ENCODE measurements at regions not wholly inside any gene's neighbourhood (a gene's known extent, or its start where the extent isn't known, plus 50 kb on each side); places are given as distances from the start of the nearest gene placed in this dataset.
"Not testable (repeated sequence)": the region's sequence is repeated elsewhere in the genome, so short reads cannot be mapped to it uniquely, and the experiment has no call there.

DNA sequence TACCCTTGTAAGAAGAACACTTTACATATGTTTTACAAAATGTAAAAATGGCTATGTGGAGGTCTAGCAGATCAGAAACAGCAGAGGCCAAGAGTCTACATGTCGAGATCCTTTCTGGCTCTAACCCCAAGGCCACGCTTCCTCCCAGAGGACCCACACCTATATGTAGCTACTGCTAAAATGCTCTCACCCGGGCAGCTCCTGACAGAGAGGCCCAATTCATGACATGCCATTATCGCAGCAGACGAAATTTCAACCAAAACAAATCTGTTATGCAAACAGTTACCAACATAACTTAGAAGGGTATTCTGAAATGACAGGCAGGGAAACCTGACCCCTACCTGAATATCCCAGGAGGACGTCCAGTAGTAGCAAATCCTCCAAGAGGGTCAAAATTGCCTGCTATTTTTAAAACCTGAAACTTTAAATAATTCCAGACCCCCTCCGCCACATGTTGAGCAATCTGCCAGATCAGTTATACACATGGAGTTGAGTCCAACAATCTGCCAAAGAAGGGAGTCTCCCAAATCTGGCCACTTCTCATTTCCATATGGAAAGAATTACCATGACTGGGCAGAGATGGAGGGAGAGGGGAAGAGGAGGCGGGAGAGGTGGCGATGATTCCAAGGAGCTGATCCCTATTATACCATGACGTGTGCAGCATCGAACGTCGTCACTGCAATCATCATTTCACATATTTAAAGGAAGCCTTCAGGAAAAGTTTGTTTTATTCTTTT, 192.9 kb upstream of the TBL1X start:
- DNase-seq, result no peak

DNA sequence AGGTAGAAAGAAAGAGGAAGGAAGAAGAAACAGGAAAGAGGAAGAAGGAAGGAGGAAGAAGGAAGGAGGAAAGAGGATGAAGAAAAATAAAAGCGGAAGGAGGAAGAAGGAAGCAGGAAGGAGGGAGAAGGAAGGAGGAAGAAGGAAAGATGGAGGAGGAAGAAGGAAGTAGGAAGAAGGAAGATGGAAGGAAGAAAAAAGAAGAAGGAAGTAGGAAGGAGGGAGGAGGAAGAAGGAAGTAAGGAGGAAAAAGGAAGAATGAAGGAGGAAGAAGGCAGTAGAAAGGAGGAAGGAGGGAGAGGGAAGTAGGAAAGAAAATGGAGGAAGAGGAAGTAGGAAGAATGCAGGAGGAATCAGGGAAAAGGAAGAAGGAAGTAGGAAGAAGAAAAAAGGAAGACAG, 191.1 kb upstream of the TBL1X start:
- DNase-seq, result no peak

DNA sequence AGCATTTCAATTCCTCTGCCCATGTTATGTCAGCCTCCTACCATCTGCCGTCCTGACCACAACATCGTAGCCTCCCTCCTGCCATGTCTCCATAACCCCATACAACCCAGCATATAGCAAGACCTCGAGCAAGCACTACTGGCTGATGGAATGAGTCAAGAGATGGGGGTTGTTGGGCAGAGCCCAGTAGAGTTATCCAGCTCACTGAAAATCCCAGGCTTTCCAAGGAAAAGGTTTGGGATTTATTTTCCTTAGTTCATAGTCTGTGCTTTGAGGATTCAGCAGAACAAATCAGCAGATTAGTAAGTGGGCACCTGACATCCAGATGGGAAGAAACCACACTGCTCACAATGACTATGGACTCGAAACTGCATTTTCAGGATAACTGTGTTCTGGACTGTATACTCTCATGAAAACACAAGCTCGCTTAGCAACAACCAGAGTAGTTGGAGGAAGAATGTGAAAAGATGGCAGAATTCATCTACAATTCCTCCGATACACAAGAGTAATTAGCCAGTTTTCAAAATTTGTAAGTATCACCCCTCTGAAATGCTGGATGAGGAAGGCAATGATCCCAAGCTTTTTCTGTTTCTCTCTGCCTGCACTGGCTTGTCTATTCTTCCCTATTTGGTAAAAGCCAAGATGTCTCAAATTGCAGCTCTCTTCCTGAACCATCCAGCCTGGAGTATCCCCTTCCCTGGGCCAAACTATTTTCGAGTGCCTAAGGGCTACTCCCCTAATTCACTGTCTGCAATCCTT, 186.2 kb upstream of the TBL1X start:
- no peak for DNase-seq

DNA sequence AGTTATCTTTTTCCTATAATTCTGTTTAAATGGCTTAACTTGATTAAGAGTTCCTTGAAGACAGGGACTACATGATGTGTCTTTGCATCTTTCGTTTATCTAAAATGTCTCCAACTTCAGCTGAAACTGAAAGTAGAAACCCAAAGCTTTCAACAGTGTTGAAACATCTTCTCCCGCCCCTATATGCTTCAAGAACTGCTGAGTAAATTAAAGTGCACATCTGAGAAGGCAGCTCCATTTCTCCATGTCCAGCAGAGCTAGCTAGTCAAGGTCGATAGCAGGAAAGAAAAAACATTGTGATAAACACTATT, 185.7 kb upstream of the TBL1X start:
- DNase-seq, result no peak

DNA sequence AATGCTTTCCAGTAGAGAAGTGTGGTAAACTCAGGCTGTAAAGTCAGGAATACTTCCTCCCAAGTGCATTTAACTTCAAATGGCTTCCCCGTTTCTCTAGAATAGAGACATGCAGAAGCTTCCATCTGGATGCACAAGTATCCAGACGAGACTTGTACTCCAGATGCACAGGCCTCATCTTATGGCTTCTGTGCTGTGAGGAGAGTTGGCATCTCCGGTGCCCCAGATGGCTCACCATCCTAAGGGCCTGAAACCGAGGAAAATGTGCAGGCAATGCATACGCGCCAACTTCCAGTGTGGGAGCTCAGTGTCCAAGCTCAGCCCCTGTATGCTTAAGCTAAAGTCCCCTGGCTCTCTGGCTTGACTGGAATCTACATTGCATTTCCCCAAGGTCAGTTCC, 184.0 kb upstream of the TBL1X start:
- DNase-seq, result no peak

DNA sequence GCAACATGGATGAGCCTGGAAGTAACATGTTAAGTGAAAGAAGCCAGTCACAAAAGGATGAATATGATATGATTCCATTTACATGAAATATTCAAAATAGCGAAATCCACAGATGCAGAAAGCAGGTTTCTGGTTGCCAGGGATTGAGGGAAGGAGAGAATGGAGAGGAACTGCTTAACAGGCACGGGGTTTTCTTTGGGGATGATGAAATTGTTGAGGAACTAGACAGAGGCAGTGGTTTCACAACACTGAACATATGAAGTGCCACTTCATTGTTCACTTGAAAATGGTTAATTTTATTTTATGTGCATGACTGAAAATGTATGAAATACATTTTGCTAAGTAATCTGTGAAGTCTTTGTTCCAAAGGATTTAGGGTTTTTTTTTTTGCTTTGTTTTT, 182.5 kb upstream of the TBL1X start:
- peak; percentile 34 to 43 for DNase-seq

DNA sequence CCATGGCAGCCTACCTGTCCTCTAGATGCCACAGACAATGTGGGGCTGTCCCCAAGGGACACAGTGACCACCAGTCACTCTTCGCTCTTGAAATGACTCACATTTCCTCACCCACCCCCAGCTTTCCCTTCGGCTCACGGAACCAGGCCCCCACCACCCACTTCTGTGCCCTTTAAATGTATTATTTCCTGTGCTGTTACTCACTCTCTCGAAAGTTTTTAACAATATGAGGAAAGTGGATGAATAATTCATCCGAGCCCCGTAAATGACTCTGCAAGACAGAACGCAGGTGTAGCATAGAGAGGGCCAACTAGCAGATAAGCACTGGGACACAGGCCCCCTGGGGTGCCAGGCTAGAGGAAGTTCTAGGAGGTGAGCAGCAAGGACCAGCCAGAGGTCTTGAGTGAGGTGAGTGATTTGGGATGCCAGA, 179.5 kb upstream of the TBL1X start:
- DNase-seq, result no peak

DNA sequence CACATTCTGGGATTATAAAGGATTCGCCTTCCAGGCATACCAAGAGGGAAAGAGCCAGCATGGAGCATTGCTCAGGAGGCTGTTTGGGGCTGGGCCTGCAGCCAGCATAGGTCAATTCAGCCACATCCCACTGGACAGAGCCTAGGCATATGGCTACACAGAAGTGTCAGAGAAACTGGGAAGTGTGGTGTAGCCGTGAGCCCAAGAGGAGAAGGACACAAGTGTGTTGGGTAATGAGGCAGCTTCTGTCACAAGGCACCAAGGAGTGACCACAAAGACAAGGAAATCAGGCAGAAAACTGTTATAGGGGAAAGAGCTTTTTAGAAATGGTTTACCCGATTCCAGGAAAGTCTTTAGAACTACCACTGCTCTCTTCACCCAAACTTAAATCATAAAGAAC, 178.6 kb upstream of the TBL1X start:
- DNase-seq, result peak in 1 of 2 experiments; percentile 1

DNA sequence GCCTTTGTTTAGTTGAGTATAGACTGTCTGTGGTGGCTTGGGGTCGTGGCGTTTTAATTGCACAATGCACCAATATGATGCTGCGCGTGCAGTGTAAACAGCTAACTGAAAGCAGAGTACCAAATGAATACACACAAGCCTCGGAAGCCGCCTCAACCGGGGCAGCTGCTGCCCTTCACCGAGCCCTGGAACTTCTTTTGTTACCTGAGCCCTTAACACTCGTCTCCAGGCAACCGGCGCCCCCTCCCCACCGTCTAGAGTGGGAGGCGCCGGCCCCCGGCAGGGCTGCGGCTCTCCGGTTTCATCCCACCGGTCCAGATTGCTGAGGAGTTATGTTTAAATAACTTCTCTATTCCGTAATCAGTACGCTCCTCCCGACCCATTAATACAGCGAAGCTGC, 173.2 kb upstream of the TBL1X start:
- DNase-seq, result no peak

DNA sequence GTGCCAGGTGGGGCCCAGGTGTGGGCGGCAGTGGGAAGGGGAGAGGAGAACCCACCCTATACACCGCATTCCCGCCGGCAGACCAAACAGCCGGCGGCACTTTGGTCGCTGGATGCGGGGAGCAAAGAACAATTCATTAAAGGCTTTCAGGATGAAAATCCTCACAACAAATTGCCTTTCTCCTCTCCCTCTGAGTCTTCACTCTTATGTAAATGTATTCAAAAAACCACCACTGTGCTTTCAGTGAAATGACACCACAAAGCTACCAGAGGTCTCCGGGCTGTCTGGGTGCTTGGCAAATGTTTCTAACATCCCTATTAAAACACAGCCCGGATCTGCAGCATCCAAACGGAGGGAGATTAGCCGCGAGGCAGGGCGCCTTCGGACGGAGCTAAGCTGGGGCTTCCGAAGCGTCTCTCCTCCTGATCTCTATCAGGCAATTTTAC, 171.8 kb upstream of the TBL1X start:
- DNase-seq, result no peak

DNA sequence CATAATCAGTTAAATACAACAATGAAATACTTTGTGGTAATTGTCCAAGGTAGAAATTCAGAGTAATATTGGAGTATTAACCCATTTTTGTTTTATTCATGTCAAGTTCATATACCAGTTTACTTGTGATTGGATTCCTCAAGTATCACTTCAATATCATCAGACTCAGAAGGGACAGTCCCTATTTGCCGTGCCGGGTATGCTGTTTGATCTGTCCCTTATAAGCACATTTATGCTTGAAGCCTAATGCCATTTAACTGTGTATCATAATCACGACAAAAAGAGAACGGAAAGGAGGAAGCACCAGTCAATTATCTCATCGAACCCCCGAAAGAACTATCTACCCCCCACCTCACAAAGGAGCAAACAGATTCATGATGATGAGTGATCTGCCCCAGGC, 171.0 kb upstream of the TBL1X start:
- DNase-seq, result no peak

DNA sequence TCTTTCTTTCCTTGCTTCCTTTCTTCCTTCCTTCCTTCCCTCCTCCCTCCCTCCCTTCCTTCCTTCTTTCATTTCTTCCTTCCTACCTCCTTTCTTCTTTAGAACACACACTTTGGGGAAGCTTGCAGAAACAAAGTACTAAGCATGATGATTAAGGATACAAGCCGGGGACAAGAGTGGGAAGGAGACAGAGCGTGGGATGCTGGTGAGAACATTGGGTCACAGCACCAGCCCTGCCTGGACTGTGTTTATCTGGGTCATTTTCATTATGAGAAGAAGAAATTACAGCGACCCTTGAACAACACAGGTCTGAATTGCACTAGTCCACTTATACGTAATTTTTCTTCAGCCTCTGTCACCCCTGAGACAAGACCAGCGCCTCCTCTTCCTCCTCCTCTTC, 169.3 kb upstream of the TBL1X start:
- no peak for DNase-seq

DNA sequence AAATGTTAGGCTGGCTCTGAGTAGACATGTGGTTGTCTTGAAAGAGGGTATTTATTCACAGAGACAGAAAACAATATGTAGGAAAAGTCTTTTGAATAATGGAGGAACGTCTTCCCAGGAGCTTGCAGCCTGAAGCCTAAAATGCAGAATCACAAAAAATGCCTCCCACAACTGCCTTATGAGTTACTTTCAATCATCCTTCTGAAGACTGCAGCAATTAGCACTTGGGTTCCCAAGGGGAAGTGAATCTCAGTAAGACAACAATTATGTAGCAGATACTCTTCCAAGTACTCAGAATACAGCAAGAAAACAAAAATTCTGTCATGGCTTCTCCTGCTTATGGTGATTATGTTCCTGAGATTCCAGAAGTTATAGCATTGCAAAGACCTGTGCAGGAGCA, 166.6 kb upstream of the TBL1X start:
- no peak for DNase-seq

DNA sequence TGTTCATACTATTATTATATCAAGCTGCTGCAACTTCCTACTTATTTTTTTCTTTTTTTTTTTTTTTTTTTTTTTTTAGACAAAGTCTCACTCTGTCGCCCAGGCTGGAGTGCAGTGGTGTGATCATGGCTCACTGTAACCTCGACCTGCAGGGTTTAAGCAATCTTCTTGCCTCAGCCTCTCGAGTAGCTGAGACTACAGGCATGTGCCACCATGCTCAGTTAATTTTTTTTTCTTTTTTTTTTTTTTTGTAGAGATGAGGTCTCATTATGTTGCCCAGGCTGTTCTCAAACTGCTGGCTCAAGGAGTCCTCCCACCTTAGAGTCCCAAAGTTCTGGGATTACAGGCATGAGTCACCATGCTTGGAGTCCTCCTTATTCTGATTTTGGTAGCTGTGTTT, 165.2 kb upstream of the TBL1X start:
- DNase-seq, result not testable (repeated sequence)

DNA sequence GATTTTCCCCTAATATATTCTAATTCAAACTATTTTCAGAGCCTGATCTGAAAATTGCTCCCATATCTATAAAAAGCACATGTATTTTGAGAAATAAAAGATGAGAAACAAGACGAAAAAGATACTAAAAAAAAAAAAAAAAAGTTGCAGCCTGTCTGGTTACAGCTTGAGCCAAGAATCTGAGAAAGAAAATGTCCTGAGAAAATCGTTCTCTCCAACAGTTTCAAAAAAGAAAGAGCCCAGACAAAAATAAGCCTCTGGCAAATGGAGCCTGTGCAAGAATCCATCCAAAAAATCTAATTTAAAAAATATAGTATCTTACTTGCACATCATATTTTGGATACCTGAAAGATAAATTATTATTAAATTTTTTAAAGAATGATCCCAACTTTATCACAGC, 163.0 kb upstream of the TBL1X start:
- no peak for DNase-seq

DNA sequence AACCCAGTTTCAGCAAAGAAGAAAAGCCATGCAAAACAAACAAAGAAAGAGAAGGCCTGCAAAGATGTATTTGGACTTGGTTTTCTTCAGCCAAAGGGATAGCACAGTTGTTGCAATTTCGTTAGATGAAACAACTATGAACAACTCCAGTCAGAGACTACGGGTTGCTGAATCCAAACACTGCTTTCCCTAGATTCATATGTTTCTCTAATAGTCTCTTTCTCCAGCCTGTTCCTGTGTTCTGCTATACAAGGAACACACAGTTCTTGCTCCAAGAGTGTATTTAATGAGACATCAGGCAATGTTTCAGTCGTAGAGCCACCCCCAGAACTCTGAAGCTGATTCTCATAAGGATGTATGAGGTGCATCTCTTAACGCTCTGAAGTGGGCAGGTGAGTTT, 162.5 kb upstream of the TBL1X start:
- no peak for DNase-seq

DNA sequence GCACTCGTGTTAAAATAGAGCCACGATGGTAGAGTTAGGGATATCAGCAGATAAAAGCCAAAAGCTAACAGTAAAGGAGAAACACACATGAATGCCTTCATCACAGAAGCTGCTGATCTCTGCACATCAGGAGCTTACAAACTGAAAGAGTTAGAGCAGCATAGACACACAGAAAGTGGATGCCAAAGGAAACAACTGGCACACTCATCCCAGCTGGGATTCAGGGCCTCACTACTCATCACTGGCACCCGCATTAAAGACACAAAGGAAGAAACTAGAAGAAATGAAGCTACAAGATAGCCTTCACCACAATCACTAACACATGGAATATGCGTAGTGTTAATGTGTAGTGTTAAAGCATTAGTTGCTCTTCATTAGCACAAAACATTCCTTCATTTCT, 156.4 kb upstream of the TBL1X start:
- no peak for DNase-seq

DNA sequence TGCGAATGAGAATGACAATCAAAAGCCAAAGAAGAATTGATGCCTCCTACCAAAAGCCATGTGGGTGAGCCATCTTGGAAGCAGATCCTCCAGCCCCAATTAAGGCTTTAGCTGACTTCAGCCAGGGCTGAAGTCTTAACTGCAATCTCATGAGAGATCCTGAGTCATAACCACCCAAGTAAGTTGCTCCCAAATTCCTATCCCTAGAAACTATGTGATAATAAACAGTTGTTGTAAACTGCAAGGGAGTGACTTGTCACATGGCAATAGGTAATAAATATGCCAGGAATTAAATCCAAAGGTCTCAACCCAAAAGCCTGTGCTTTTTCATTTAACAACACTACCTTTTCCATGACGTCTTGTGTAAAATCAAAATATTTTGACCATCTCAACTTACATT, 154.2 kb upstream of the TBL1X start:
- DNase-seq, result no peak

DNA sequence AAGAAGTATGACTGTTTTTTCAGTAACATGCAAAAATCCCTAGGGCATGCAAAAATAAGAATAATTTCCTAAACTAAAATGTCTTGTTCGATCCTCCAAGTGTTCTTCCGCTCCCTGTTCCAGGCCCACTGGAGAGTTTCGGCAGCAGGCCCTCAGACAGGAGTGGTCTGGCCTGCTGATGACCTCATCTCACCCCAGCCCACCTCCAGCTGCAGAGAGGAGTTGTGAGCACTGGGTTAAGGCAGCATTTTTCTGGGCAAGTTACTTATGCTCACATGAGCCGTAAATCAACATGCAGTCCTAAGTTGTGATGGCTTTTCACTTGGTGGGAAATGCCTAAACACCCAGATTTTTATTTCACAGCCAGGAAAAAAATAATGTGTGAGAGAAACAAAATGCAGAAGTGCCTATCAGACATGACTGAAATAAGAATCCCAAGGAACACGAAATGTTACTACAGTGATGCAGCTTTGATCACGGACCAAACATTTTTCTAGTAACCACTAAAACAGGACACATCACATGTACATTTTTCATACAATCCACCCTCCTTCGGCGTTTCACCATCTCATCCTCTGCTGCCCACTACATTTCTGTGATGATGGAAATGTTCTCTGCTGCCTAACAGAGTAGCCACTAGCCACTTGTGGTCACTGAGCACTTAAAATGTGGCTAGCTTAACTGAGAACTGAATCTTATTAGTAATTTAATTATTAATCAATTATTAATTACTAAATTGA, 153.3 kb upstream of the TBL1X start:
- DNase-seq, result no peak

DNA sequence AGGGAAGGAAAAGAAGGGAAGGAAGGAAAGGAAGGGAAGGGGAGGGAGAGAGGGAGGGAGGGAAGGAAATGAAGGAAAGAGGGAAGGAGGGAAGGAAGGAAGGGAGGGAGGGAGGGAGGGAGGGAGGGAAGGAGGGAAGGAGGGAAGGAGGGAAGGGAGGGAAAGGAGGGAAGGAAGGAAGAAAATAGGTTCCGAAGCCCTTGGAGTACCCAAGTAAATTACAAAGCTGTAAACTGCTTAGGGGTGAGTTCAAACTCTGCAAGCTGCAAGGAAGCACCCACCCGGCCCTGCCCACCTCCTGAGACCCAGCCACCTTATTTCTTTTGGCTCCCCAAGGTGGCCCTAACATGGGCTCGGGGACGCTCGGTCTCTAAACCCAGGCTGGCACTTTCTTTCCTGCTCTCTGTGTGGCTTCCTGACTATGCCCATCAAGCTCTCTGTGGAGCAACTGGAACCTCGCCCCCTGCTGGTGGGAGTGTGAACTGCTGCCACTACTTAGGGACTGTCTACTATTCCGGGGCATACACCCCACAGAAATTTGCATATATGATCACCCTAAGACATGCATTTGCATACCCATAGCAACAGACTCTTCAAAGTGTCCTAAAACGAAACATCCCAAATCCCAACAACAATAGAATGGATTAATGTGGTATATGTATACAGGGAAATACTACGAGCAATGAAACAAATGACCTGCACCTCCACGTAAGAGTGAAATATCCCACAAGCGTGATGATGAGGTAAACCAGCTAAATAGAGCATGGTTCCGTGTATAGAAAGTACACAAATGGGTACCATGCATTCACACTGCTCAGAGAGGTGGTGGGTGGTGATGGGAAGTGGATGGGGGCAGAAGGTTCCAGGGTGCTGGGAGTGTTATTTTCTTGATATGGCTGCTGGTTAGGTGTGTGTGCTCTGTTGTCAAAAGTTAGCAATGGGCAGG, 151.7 kb upstream of the TBL1X start:
- DNase-seq, result peak; percentile 0 to 4

DNA sequence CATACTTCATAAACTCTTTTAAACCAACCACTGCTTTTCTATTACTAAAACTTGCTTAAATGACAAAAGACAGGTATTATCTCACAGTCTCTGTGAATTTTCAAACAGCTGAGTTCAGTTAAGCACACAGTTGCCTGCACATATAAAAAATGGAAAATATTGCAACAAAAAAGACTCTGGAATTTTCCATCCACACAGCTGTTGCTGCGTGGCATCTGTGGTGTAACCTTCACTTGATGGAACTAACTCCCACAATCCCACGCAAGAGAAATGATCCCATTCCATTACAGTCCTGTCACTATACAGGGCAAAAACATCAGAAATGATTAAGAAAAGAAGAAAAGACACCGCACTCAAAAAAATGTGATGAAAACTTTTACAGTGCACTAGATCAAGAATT, 149.8 kb upstream of the TBL1X start:
- no peak for DNase-seq

DNA sequence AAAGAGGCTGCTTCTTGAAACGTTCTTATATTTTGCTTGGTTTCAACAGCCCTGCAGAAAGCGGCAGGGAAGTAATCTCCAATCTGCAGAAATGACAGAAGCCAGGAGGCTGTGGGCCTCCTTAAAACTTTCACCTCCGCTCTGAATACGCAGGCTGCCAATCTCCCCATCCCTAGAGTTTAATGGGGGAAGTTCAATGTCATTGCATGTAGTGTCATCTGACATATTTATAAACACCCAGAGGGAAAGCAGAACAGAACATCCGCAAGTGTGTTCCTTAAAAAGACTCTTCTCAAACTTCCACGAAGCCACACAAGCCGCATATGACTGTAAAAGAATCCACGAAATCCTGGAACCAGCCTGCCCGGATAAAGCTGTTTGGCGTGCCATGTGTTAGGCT, 148.8 kb upstream of the TBL1X start:
- DNase-seq, result no peak

DNA sequence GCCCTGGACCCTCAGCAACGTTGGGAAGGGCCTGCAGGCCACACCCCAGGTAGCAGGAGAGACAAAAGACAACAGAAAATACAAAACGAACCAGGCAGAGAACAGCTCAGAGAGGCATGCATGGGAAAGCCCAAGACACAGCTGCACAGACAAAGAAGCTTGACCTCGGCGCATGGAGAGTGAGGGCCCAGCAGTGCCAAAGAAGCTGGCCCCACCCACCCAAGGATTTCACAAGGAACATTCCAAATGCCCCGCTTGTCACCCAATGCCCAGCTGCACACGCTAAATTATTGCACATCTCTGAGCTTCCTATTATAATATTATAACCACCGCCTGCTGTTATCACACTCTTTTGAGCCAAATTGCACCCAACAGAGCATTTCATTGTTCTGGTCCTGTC, 147.7 kb upstream of the TBL1X start:
- no peak for DNase-seq
